GM18867 (cell line): ENCODE measurements at regions not wholly inside any gene's neighbourhood (a gene's known extent, or its start where the extent isn't known, plus 50 kb on each side); places are given as distances from the start of the nearest gene placed in this dataset.
A peak's percentile ranks its signal among the peaks of the same experiment; 100 is the strongest.

Experiments
- ATAC-seq: cut with Tn5 transposase; IDR thresholded peaks from one replicate; pipeline ENCODE4 v1.9.1; 2021; ENCODE audit warnings: mild to moderate bottlenecking, moderate library complexity; ENCODE audit not compliant: unreplicated experiment

- no peak for ATAC-seq
Observed at GRCh38 chr2:161090411-161090810, 69.8 kb upstream of the TANK start.

- no peak for ATAC-seq
Observed at GRCh38 chr2:161095314-161095713, 64.9 kb upstream of the TANK start.

DNA sequence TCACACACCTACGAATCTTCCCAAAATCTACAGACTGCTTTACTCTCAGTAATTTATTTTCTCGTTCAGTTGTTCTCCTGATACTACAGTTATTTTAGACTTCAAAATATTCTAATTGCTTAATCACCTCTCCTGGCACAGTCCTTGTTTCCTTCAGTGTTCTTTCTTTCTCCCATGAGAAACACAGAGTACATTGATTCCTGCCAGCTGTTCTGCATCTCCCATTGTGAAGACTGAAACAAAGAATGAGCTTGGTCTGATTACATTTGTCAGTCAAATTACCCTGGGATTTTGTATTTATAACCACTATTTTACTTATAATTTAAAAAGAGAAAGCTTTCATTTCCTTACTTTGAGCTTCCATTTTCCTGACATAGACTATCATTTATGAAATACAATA lies 63.9 kb upstream of the TANK start:
- ATAC-seq: no peak

- no peak for ATAC-seq
Observed at GRCh38 chr2:161097157-161097556, 63.1 kb upstream of the TANK start.

DNA sequence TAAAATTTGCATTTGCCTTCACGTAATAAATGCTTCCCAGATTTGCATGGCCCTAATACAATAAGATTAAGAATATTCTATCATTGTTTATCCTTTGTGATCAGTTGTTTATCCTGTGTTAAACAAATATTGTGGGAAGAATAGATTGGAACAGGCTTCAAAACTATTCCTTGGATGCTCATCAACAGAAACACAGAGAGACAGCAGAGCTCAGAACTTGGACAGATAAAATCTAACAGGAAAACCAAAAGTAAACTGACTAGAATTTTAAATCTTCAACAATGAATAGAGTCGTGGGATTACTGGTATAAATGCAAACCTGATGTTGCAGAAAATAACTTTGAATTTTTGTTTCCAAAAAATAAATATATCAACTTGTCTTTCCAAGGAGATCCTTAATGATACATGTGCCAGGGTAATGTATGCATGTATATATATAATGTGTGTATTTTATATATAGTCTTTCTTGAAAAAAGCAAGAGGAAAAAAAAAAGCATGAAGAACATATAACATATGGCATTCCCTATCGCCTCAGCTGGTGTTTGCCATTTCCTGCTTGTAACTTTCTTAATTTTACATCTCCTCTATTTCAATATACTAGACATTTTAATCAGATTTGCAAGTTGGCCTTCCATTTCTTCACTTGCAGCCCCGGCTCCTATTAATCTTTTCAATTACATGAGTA lies 59.9 kb upstream of the TANK start:
- ATAC-seq: no peak

DNA sequence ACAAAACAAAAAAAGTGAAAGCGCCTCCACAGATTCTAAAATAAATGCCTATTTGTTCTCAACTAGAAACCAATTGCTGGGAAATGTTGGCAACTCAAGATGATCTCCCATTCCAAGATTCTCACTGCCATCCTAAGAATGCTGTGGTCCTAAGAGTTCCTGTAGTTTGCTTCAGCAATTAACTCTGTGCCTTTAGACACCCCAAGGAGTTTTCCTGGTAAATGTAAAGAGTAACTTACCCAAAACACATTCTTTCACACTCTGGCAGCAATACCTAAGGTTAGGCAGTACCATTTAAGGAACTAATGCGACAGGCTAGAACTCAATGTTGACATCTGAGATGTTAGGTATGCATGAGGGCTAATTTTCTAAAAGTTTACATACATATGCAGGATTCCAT lies 58.8 kb upstream of the TANK start:
- no peak for ATAC-seq

GRCh38 chr2:161102770-161103450 lies 57.3 kb upstream of the TANK start:
- no peak for ATAC-seq

- no peak for ATAC-seq
Observed at GRCh38 chr2:161103451-161103831, 56.8 kb upstream of the TANK start.

DNA sequence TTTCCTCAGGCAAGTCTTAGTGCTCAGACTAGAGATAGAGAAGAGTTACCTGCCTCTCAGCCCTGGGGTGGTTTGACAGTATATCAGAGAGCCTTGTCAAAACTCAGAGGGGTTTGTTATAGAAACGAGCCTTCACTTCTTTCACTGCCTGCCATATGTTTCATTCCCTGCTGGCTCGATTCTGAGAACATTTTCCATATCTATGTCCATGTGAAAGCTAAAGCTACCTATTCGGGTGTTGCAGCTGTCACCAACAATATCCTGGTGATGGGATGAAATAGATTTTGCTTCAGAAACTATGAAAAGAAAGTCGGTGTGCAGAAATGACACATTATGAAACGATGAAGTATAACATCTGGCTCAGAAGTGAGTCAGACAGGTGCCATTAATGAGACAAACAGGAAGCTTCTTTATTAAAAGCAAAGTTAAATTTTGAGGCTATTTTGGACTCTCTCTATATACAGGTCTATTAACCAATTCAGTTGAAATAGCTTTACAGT lies 56.1 kb upstream of the TANK start:
- ATAC-seq: peak; percentile 96

- no peak for ATAC-seq
Observed at GRCh38 chr2:161107265-161107664, 53.0 kb upstream of the TANK start.
